ENCODE measurements at regions not wholly inside any gene's neighbourhood (a gene's known extent, or its start where the extent isn't known, plus 50 kb on each side); places are given as distances from the start of the nearest gene placed in this dataset.

- Histone ChIP-seq H2AFZ (ENCODE audit: control insufficient read depth, low read depth, low read length) (no peak overlapping the region), H4K20me1 (ENCODE audit: control insufficient read depth, insufficient read depth) (no peaks in the 10 kb centered on the region; the same call in 1 of the 2 replicates), H3K4me3 (no peak overlapping the region), H3K27ac (ENCODE audit: control insufficient read depth, insufficient read depth) (no peak overlapping the region), H3K4me2 (ENCODE audit: control insufficient read depth, insufficient read depth) (no peak overlapping the region), H3K9ac (ENCODE audit: control insufficient read depth, insufficient read depth, low read length) (no peak overlapping the region), H3K4me1 (ENCODE audit: control insufficient read depth, insufficient read depth, low read length) (no peaks in the 10 kb centered on the region), H3K36me3 (ENCODE audit: control insufficient read depth in 2 of 2, insufficient read depth in 2 of 2, low read length in 1 of 2) (no peaks in the 10 kb centered on the region), H3K27me3 (replicated peaks in 1 of 2; ENCODE audit: control insufficient read depth in 2 of 2, insufficient read depth in 2 of 2, low read length in 1 of 2) (peaks cover 0 to 1% of the 10 kb centered on the region in 2 experiments; a peak in 1 of 4 replicates), H3K9me3 (replicated peaks; ENCODE audit: control insufficient read depth, insufficient read depth, low read length) (no peaks in the 10 kb centered on the region), H3K79me2 (ENCODE audit: control insufficient read depth, insufficient read depth, low read length) (no peaks in the 10 kb centered on the region)
- in situ Hi-C loops (cut with MboI) (no loop called here), intact Hi-C loops (cut with micrococcal nuclease; ENCODE audit: unreplicated experiment) (no loop called here)
- ChIA-PET SMC1A (ENCODE audit: uncharacterized antibody, unreplicated experiment) (no interaction called here), POLR2A (no interaction called here), RAD21 (ENCODE audit: unreplicated experiment) (no interaction called here), CTCF (no interaction called here)
- FAIRE-seq = no peak
- DNase-seq (ENCODE audit: low read depth, low spot score) = no peak
- 39% methylated on average over 10 of the region's 10 CpGs for WGBS (ENCODE audit: insufficient coverage, insufficient replicate concordance, low lambda C conversion rate, missing lambda C conversion rate)
- ATAC-seq = no peak
- no peak for TF ChIP-seq E2F8 (IDR thresholded peaks at IDR 0.05; ENCODE audit: low read depth, partially characterized antibody)
- TF ChIP-seq TCF3 (IDR thresholded peaks at IDR 0.05; ENCODE audit: borderline replicate concordance, insufficient read depth, low read depth, low read length) = no peak
- no peak for TF ChIP-seq CHD4 (IDR thresholded peaks at IDR 0.05)
- no peak for TF ChIP-seq ZBTB33 (IDR thresholded peaks at IDR 0.05)
- no peak for TF ChIP-seq BACH1 (IDR thresholded peaks at IDR 0.05; ENCODE audit: borderline replicate concordance)
- no peak for TF ChIP-seq SREBF1 (IDR thresholded peaks at IDR 0.05; ENCODE audit: low read length)
- TF ChIP-seq GABPA (IDR thresholded peaks at IDR 0.05; ENCODE audit: low read depth) = no peak
- TF ChIP-seq IRF3 (IDR thresholded peaks at IDR 0.05) = no peak
- no TSS peak for BruUV-seq (replicated peaks)
Measured at GRCh38 chr20:48147311-48147710, 362.0 kb upstream of the SULF2 start.
